Progenitor cell of endocrine pancreas (in vitro differentiated cells): ENCODE measurements at regions not wholly inside any gene's neighbourhood (a gene's known extent, or its start where the extent isn't known, plus 50 kb on each side); places are given as distances from the start of the nearest gene placed in this dataset.

ENCODE experiments used
- DNase-seq: peaks from one replicate; pipeline ENCODE4 v3.0.0; 2021; ENCODE audit warnings: low spot score; ENCODE audit not compliant: unreplicated experiment
- H3K27ac Mint-ChIP-seq: 2 replicates; pipeline ENCODE4 v1.8.0; 2021; ENCODE audit warnings: mild to moderate bottlenecking, moderate library complexity, mixed read lengths
- H3K27me3 Mint-ChIP-seq: 2 replicates; pipeline ENCODE4 v1.8.0; 2021; ENCODE audit warnings: mixed read lengths
- H3K36me3 Mint-ChIP-seq: 2 replicates; pipeline ENCODE4 v1.8.0; 2022; ENCODE audit warnings: mixed read lengths; ENCODE audit not compliant: insufficient read depth
- H3K4me1 Mint-ChIP-seq: 2 replicates; pipeline ENCODE4 v1.8.0; 2021; ENCODE audit warnings: low read depth, mixed read lengths
- H3K4me3 Mint-ChIP-seq: 2 replicates; pipeline ENCODE4 v1.8.0; 2021; ENCODE audit warnings: low read depth, mild to moderate bottlenecking, moderate library complexity, mixed read lengths
- H3K9me3 Mint-ChIP-seq: 2 replicates; pipeline ENCODE4 v1.8.0; 2021; ENCODE audit warnings: low read depth, mixed read lengths
- TF ChIP-seq, protein P1 (sequence below): fragments of 200-600 bp; sonication (generic); IDR thresholded peaks from one replicate; pipeline ENCODE4 v1.5.0; 2021; ENCODE audit warnings: antibody characterized with exemption, mild to moderate bottlenecking; ENCODE audit not compliant: unreplicated experiment

DNA sequence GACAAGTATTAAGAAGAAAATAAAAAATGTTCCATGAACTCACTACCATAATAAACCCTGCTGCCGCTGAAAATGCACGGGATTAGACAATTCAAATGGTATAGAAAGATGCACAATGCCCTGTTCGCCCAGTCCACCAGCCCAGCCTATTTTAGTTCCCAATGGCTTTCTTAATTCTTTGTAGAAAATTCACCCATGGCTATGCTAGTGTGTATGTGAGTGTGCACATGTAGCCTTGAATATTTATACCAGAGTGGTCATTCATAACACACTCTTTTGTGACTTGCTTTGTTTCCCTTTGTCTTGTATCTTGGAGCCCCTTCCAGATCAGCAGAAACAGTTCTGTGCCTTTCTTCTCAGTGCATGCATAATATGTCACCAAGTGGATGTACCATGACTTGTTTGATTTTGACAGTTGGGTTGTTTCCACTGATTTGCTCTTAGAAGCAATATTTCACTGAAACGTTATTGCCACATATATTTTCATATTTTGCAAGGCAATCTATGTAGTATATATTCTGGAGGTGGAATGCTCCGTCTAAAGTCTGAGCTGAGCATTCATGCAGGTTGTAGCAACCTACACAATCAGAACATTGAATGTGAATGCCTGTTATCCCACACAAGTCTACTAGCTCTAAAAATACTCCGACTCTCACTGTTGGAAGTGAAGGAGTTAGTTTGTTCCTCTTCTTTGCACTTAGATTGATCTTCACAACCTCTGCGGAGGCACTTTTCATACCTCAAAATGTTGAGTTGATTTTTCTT is 383.0 kb upstream of the EEF2KMT start:
- TF ChIP-seq, protein P1, sequence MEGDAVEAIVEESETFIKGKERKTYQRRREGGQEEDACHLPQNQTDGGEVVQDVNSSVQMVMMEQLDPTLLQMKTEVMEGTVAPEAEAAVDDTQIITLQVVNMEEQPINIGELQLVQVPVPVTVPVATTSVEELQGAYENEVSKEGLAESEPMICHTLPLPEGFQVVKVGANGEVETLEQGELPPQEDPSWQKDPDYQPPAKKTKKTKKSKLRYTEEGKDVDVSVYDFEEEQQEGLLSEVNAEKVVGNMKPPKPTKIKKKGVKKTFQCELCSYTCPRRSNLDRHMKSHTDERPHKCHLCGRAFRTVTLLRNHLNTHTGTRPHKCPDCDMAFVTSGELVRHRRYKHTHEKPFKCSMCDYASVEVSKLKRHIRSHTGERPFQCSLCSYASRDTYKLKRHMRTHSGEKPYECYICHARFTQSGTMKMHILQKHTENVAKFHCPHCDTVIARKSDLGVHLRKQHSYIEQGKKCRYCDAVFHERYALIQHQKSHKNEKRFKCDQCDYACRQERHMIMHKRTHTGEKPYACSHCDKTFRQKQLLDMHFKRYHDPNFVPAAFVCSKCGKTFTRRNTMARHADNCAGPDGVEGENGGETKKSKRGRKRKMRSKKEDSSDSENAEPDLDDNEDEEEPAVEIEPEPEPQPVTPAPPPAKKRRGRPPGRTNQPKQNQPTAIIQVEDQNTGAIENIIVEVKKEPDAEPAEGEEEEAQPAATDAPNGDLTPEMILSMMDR = no peak
- peaks cover 56% of the 10 kb centered on the region for H3K27me3 Mint-ChIP-seq
- H3K4me3 Mint-ChIP-seq = no peak overlapping the region

DNA sequence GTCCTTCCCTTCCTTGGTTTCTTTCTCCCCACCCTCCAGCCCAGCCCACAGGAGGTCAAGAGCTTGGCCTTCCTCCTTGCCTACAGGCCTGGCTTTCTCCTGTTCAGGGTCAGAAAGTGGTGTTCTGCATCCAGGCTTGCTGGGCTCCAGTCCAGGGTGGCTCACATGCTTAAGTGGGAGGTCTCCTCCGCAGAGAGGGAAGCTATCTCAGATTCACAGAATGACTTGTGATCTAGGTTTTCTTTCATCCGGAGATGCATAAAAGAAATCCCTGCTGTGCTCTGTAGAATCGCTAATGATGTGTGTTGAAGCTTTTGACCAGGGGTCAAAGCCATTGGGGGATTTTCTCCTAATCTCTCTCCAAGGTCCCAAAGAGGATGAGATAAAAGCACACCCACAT is 382.3 kb upstream of the EEF2KMT start:
- TF ChIP-seq, protein P1 = no peak
- no peak overlapping the region for H3K27ac Mint-ChIP-seq
- no peak overlapping the region for H3K4me3 Mint-ChIP-seq
- peaks cover 6% of the 10 kb centered on the region for H3K4me1 Mint-ChIP-seq
- no peaks in the 10 kb centered on the region for H3K36me3 Mint-ChIP-seq
- H3K9me3 Mint-ChIP-seq = no peaks in the 10 kb centered on the region
- no peak for DNase-seq
- peaks cover 56% of the 10 kb centered on the region for H3K27me3 Mint-ChIP-seq

More for the DNA sequence above, 383.0 kb upstream of the EEF2KMT start:
- Mint-ChIP-seq H3K36me3 (no peaks in the 10 kb centered on the region), H3K4me1 (peaks cover 6% of the 10 kb centered on the region), H3K9me3 (no peaks in the 10 kb centered on the region), H3K27ac (no peak overlapping the region)
- DNase-seq = no peak

DNA sequence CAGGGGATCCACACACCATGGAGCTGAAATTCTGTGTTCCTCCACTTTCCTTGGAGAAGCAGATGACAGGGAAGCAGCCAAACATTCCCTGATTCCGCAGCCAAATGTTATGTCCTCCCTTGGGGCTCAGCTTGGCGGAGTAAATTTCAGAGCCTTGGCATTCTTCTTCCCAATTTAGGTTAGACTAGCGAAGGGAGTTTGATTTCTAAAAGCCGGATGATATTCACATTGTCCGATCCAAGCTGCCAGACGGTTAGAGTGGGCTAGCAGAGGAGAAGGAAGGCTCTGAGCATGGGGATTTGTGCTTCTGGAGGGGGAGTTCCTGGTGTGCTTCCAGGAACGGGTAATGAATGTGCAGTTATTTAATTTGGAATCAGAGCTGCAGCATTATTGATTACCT is 380.4 kb upstream of the EEF2KMT start:
- Mint-ChIP-seq H3K27me3 (peaks cover 55% of the 10 kb centered on the region), H3K36me3 (no peaks in the 10 kb centered on the region), H3K4me3 (no peak overlapping the region), H3K4me1 (peaks cover 6% of the 10 kb centered on the region), H3K27ac (no peak overlapping the region), H3K9me3 (no peaks in the 10 kb centered on the region)
- TF ChIP-seq, protein P1 = no peak
- no peak for DNase-seq

DNA sequence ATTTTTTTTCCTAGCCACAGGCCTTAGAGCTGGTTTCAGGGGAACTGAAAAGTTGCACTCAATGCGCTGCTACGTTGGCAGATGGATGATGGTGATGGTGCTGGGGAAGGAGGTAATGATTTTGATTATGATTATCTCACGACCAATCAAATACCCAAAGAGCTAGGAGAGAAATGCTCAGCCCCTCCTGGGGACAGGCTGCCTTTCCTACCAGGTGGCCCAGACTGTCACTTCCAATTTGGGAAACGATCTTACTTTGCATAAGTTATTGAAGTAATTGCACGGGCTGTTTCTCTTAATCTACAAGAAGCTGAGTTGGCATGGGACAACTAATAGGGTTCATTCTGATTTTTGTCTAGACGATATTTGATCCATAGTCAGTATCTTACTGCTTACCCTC is 379.7 kb upstream of the EEF2KMT start:
- TF ChIP-seq, protein P1 = no peak
- peaks cover 63% of the 10 kb centered on the region for H3K27me3 Mint-ChIP-seq
- peaks cover 2% of the 10 kb centered on the region for H3K4me1 Mint-ChIP-seq
- no peaks in the 10 kb centered on the region for H3K36me3 Mint-ChIP-seq
- DNase-seq = no peak
- no peak overlapping the region for H3K4me3 Mint-ChIP-seq
- H3K27ac Mint-ChIP-seq = no peak overlapping the region
- H3K9me3 Mint-ChIP-seq = no peaks in the 10 kb centered on the region

DNA sequence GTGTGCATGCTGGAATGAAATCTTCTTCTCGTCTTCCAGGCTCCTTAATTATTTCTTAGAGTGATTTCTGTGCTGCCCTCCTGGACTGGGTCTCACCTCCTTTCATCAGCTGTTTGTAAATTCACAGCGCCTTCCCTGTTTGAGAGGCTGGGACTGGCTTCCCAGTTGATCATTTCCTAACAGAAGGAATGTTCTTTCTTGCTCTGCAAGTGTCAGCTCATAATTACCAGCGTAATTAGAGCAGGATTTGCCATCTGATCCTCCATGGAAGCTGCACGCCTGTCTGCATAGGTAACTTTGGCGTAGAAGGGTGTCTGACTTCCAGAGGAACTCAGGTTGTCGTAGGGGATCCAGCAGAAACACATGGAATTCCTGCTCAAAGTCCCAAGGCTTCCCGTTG is 375.0 kb upstream of the EEF2KMT start:
- Mint-ChIP-seq H3K4me3 (no peak overlapping the region), H3K27me3 (peaks cover 48% of the 10 kb centered on the region), H3K36me3 (no peaks in the 10 kb centered on the region), H3K4me1 (no peaks in the 10 kb centered on the region), H3K9me3 (no peaks in the 10 kb centered on the region), H3K27ac (no peak overlapping the region)
- TF ChIP-seq, protein P1 = no peak
- no peak for DNase-seq
